Stimulated activated CD8-positive, alpha-beta memory T cell treated with anti-CD3 and anti-CD28 coated beads, Interleukin-4, amount 100 ng/mL, for 4 hours (primary cell): ENCODE measurements at regions not wholly inside any gene's neighbourhood (a gene's known extent, or its start where the extent isn't known, plus 50 kb on each side); places are given as distances from the start of the nearest gene placed in this dataset.
"Not testable (repeated sequence)": the region's sequence is repeated elsewhere in the genome, so short reads cannot be mapped to it uniquely, and the experiment has no call there.

ENCODE experiments used
- DNase-seq, 2 donors: peaks; one replicate each; pipeline ENCODE4 v3.0.0-alpha.2; 2020; ENCODE audit warnings: low read depth in 2 of 2, low spot score in 1 of 2

DNA sequence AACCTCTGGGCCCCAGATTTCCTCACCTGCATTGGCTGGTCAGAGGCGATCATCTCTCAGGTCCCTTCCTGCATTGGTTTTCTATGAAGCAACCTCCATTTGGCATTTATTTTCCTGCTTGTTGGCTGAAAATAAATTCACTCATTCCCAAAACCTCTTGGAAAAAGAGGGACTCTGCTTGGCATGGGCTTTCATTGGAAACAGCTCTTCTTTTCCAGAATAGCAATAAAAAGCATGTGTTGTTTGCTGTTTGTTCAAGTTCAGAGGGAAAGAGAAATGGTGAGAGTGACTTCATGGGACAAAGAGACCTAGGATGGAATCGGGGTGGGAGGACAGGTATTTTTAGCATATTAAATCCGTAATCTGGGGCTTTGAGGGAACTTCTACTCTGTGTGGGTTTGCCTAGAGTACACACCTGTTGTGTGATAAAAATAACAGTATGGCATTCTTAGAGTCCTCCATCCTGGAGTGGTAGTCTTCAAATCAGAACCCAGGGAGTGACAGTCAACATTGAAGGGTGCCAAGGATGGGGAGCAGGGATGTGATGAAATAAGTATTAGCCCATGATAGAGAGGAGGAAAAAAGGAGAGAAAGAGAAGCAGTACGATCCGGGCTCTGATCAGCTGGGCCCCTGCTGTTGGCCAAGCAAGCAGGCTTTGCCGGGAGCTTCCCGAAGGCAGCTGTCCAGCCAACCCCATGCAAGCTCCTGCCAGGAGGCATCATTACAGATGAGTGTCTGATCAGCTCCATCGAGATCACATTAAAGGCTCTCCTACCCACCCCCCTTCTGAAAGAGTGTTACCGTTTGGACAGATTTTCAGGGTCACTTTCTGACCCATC lies 131.9 kb upstream of the NFIA start:
- DNase-seq, result no peak

GRCh38 chr1:60949826-60950197 lies 132.5 kb upstream of the NFIA start:
- DNase-seq, result no peak

GRCh38 chr1:60949154-60949825 lies 133.1 kb upstream of the NFIA start:
- DNase-seq, result no peak

DNA sequence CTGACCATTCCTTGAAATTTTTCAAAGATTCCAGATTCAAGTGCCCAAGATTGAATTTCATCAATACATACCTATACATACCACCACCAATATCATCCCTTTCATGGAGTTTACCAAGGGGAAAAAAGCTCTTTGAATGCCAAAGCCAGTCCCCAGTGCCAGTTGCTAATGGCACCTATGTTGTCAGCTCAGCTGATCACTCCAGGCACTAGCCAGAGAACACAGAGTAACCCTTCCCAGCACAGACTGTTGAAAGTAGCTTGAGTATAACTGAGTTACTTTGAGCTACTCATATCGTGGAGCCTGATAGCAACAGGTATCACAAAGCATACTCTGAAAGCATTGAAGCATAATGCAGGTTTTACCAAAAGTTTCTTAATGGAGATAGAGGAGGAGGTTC lies 133.9 kb upstream of the NFIA start:
- no peak for DNase-seq

DNA sequence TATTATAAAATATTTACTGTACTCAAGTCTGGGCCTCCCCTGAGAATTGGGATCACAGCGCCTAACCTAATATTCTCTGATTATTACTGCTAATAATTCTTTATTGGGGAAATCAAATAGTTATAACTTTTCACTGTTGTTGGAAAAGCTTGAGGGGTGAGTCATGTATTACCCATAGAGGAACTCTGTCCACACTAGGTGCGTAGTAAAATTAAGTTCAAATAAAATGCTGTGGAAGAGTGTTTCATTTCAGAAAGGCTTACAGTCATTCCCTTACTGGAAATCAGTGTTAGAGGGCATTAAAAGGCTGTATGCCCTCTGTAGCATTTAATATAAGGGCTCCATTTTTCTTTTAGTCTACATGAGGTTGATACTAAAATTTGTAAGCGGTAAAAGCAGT lies 135.0 kb upstream of the NFIA start:
- DNase-seq, result no peak

GRCh38 chr1:60942896-60943638 lies 139.3 kb upstream of the NFIA start:
- no peak for DNase-seq

GRCh38 chr1:60942291-60942690 lies 140.1 kb upstream of the NFIA start:
- no peak for DNase-seq

DNA sequence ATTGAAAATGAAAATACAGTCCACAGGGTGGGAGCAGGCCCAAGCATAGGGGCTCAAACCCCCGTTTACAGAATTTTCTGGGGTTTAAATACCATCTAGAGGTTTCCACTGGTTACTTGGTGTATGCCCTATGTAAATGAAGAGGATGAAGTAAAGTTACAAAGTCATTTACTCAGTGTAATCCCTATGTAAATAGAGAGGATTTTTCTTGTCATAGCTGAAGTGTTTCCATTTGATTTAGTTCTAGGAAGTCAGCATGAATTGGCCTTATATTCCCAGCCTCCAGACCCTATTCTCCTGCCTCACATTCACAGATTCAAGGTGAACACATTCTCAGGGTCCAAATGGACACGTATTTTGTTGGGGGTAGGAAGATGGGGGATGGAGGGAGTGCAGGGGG lies 141.7 kb upstream of the NFIA start:
- not testable (repeated sequence) for DNase-seq

DNA sequence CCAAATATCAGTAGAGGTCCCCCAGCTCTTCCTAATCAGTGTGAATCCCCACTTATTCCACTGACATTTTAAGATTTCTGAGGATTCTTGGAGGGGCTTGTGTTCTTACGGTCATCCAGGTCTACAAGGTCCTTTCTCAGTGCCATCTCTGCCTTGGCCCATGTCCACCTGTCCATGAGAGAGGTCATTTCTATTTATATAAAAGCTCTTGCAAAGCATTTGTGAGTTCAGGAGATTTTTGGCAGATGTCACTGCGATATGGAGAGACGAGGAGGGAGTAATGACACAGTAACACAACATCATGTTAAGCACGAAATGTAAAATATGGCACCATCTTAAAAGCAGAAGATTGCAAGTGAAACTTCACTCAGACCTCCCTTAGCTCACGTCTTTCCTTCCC lies 144.6 kb upstream of the NFIA start:
- no peak for DNase-seq

GRCh38 chr1:60936591-60937342 lies 145.6 kb upstream of the NFIA start:
- DNase-seq, result no peak

GRCh38 chr1:60936163-60936562 lies 146.2 kb upstream of the NFIA start:
- DNase-seq, result no peak

- DNase-seq, result no peak
Observed at GRCh38 chr1:60935599-60936110, 146.7 kb upstream of the NFIA start.

DNA sequence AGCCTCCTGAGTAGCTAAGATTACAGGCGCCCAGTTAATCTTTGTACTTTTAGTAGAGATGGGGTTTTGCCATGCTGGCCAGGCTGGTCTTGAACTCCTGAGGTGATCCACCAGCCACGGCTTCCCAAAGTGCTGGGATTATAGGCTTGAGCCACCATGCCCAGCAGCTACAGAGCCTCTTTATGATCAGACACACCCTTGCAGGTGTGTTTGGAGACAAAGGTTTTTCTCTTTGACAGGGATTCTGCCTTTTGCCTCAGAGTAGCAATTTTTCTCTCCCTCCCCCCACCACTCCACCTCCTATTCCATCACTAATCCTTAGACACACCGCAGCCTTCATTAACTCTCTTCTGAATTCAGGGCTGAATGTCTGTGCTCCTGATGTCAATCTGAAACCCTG lies 152.2 kb upstream of the NFIA start:
- no peak for DNase-seq

DNA sequence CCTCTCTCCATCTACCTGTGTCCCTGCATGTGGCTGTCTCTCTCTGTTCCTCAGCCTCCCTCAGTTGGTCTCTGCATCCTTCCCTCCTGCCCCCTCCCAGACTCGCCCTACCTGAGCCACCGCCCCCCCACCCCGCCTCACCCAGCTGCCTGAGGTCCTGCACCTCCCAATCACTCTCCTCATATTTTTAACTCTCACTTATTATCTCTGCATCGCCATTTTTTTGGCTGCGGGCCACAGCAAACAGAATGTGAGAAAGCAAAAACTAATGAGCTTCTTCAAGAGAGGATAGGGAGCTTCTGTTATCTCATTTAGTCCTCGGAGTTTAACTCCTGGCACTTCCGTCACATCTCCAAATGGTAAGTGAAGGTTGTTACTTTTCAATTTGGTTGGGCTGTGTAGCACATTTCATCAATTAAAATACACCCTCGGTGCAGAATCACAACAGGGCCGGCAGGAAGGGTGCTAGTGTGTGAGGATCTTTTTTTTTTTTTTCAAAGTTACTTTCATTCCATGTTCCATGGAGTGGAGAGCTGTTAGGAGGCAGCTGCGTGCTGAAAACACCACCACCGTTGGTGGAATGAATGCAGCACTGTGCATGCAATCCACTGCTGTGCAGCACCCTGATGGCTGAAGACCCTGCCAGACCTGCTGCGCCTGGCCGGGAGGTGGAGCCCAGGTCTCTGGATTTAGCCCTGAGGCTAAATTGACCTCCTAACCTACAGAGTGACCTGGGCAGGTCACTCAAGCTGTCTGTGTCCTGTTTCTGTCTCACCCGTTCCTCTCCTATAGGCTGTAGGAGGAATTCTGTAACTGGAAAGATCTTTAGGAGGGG lies 157.2 kb upstream of the NFIA start:
- DNase-seq, result no peak

- no peak for DNase-seq
Observed at GRCh38 chr1:60924165-60924564, 158.2 kb upstream of the NFIA start.

DNA sequence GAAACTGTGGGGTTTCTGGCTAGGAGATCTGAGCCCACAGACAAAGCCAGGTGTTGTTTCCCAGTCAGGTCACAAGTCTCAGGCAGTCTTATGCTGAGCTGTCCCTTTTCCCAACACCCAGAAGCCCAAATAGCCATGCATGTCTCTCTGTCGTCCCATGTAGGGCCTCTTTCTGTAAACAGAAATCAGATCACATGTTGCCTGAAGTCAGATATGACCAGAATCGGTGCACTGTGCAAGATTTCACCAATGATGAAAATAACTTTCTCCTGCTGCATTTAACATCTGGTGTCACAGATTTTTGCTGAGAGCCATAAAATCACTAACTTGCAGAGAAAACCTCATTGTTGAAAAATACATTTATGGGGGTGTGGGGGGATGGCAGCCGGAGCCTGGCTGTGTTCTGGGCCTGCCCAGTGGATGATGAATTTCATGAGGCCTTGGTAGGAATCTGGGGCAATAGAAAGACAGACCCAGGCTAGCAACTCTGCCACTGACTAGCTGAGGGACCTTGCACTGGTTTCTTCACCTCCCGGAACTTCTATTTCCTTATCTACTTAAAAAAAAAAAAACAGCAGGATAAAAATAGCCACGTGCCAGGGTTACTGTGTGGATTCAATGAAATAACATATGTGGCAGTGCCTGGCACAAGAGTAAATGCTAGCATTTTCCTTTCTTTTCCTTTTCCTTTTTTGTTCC lies 158.8 kb upstream of the NFIA start:
- DNase-seq, result no peak

DNA sequence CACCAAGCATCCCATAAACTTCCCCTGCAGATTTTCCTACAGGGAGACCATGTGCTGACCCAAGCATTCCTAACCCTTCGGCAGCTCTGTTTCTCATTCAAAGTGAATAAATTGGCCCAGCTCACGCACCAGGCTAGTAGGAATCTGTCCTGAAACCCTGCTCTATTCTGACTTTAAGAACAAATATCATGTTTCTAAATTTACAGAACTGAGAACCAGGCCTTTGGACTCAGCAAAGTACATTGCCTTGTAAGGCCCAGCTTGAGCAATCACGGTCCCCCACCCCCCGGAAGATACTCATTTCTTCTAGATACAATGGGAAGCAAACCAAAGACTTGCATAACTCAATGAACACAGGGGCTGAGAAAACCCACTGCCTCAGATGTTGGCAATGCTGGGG lies 160.1 kb upstream of the NFIA start:
- DNase-seq, result no peak

DNA sequence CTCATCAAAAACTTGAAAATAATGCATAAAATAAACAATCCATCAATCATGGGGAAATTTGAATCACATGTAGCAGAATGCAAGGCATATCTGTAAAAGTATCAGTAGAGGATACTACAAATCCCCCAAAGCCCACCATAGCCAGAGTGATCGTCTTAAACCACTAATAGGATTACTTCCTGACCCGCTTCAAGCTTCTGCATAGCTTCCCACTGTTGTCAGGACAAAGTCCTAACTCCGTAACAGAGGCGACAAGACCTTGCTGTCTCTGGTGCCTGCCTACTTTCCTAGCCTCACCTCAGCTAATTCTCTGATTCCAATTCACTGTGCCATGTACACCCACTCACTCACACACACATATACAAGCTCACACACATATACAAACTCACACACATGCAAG lies 161.2 kb upstream of the NFIA start:
- no peak for DNase-seq

GRCh38 chr1:60920561-60920960 lies 161.8 kb upstream of the NFIA start:
- no peak for DNase-seq

GRCh38 chr1:60918867-60919266 lies 163.5 kb upstream of the NFIA start:
- DNase-seq, result no peak
